IMR-90 (cell line): ENCODE measurements at regions not wholly inside any gene's neighbourhood (a gene's known extent, or its start where the extent isn't known, plus 50 kb on each side); places are given as distances from the start of the nearest gene placed in this dataset.

ENCODE experiments used
- ATAC-seq: fragments of 200-7000 bp; cut with Tn5 transposase; 2 replicates; pipeline ENCODE4 v1.9.1; 2020; ENCODE audit warnings: low read depth, mild to moderate bottlenecking, moderate library complexity
- BruUV-seq: library from RNA; stranded (reverse); fragments of 400-500 nt; replicated peaks from 2 replicates; lab custom pipeline; 2021; lab: Mats Ljungman, UMichigan
- CTCF ChIA-PET: fragments of 300-600 bp; formaldehyde crosslinking; extraction: SDS; loops from one replicate; lab custom pipeline; 2021; ENCODE audit warnings: antibody characterized with exemption; lab: Yijun Ruan, JAX
- POLR2A ChIA-PET: fragments of 300-600 bp; sonication (Branson Sonifier 250); formaldehyde crosslinking; loops from one replicate; lab custom pipeline; 2022; ENCODE audit warnings: antibody characterized with exemption; ENCODE audit not compliant: unreplicated experiment; lab: Charles Lee
- DNase-seq: peaks from one replicate; pipeline ENCODE4 v3.0.0; 2013
- H2AFZ ChIP-seq: replicated peaks from 2 replicates; pipeline ENCODE3; 2013; ENCODE audit warnings: low read length, mild to moderate bottlenecking; ENCODE audit not compliant: poor library complexity
- H2AK5ac ChIP-seq: 2 replicates; pipeline ENCODE4 v1.6.1; 2013; ENCODE audit warnings: low read depth, low read length, inconsistent platforms
- H2AK9ac ChIP-seq: replicated peaks from 2 replicates; pipeline ENCODE3; 2013; ENCODE audit warnings: mild to moderate bottlenecking, low read depth, low read length, moderate library complexity; ENCODE audit not compliant: poor library complexity
- H2BK120ac ChIP-seq: 2 replicates; pipeline ENCODE4 v1.6.1; 2013; ENCODE audit warnings: low read depth, low read length, inconsistent platforms
- H2BK15ac ChIP-seq: 3 replicates; pipeline ENCODE4 v1.6.1; 2013; ENCODE audit warnings: low read depth, low read length, inconsistent platforms
- H2BK20ac ChIP-seq: 2 replicates; pipeline ENCODE4 v1.6.1; 2013; ENCODE audit warnings: low read depth, mild to moderate bottlenecking, inconsistent platforms, low read length, moderate library complexity
- H2BK5ac ChIP-seq: 2 replicates; pipeline ENCODE4 v1.6.1; 2013; ENCODE audit warnings: mild to moderate bottlenecking, low read depth, low read length, inconsistent platforms; ENCODE audit not compliant: poor library complexity, severe bottlenecking
- H3K14ac ChIP-seq: replicated peaks from 2 replicates; pipeline ENCODE4 v1.6.1; 2013; ENCODE audit warnings: low read depth, low read length, inconsistent platforms
- H3K18ac ChIP-seq: 2 replicates; pipeline ENCODE4 v1.6.1; 2013; ENCODE audit warnings: low read depth, low read length, control low read depth
- H3K23ac ChIP-seq: 2 replicates; pipeline ENCODE4 v1.6.1; 2013; ENCODE audit warnings: low read depth, low read length, inconsistent platforms
- H3K27ac ChIP-seq: 2 replicates; pipeline ENCODE4 v1.5.1; 2013; ENCODE audit warnings: mild to moderate bottlenecking, control low read depth, low read length; ENCODE audit not compliant: insufficient read depth
- H3K27me3 ChIP-seq: 2 replicates; pipeline ENCODE4 v1.6.1; 2013; ENCODE audit warnings: low read length; ENCODE audit not compliant: control insufficient read depth, insufficient read depth
- H3K36me3 ChIP-seq: 2 replicates; pipeline ENCODE4 v1.6.1; 2013; ENCODE audit warnings: low read length, mixed read lengths; ENCODE audit not compliant: control insufficient read depth, insufficient read depth
- H3K4ac ChIP-seq: 2 replicates; pipeline ENCODE4 v1.6.1; 2013; ENCODE audit warnings: low read depth, low read length, inconsistent platforms
- H3K4me1 ChIP-seq: 2 replicates; pipeline ENCODE4 v1.6.1; 2013; ENCODE audit warnings: low read length, mixed read lengths; ENCODE audit not compliant: control insufficient read depth, insufficient read depth
- H3K4me2 ChIP-seq: 2 replicates; pipeline ENCODE4 v1.6.1; 2013; ENCODE audit warnings: low read depth, mild to moderate bottlenecking, control low read depth, low read length, moderate library complexity
- H3K4me3 ChIP-seq: 2 replicates; pipeline ENCODE4 v1.5.1; 2013; ENCODE audit warnings: low read depth, mild to moderate bottlenecking, control low read depth, low read length, moderate library complexity; ENCODE audit not compliant: insufficient read depth
- H3K56ac ChIP-seq: 2 replicates; pipeline ENCODE4 v1.6.1; 2013; ENCODE audit warnings: low read length, inconsistent platforms; ENCODE audit not compliant: insufficient read depth; ENCODE audit errors: extremely low read depth
- H3K79me1 ChIP-seq, 2 experiments: 2 replicates each; pipeline ENCODE4 v1.6.1; 2013; ENCODE audit warnings: low read length in 2 of 2, inconsistent platforms in 1 of 2, low read depth in 1 of 2
- H3K9ac ChIP-seq: 2 replicates; pipeline ENCODE4 v1.6.1; 2013; ENCODE audit warnings: low read depth, low read length, control low read depth
- H3K9me1 ChIP-seq: 2 replicates; pipeline ENCODE4 v1.6.1; 2013; ENCODE audit warnings: low read length, inconsistent platforms; ENCODE audit not compliant: insufficient read depth
- H3K9me3 ChIP-seq: 2 replicates; pipeline ENCODE4 v1.6.1; 2013; ENCODE audit warnings: low read length; ENCODE audit not compliant: control insufficient read depth, insufficient read depth
- H4K20me1 ChIP-seq: 2 replicates; pipeline ENCODE4 v1.6.1; 2013; ENCODE audit warnings: low read length, inconsistent platforms; ENCODE audit not compliant: insufficient read depth
- H4K5ac ChIP-seq: 2 replicates; pipeline ENCODE4 v1.6.1; 2013; ENCODE audit warnings: mild to moderate bottlenecking, low read depth, low read length, control low read depth
- H4K8ac ChIP-seq, 2 experiments: 2 replicates each; pipeline ENCODE4 v1.6.1; 2013; ENCODE audit warnings: low read depth in 2 of 2, low read length in 2 of 2, control low read depth in 1 of 2, inconsistent platforms in 1 of 2
- H4K91ac ChIP-seq: 2 replicates; pipeline ENCODE4 v1.6.1; 2013; ENCODE audit warnings: low read depth, low read length, inconsistent platforms; ENCODE audit not compliant: insufficient read depth
- BHLHE40 ChIP-seq: fragments of 150-350 bp; IDR thresholded peaks from 2 replicates; pipeline ENCODE4 v1.6.1; 2016; ENCODE audit warnings: mild to moderate bottlenecking, low read depth, low read length
- CEBPB ChIP-seq: IDR thresholded peaks from 2 replicates; pipeline ENCODE4 v1.6.1; 2012; ENCODE audit warnings: low read depth, low read length, improper control_type of control experiment
- CHD1 ChIP-seq: IDR thresholded peaks from 2 replicates; pipeline ENCODE4 v1.6.1; 2012; ENCODE audit warnings: low read depth, low read length, improper control_type of control experiment
- FOS ChIP-seq: fragments of 150-350 bp; IDR thresholded peaks from 2 replicates; pipeline ENCODE4 v1.6.1; 2016; ENCODE audit warnings: low read depth, low read length
- MAFK ChIP-seq: IDR thresholded peaks from 2 replicates; pipeline ENCODE4 v1.6.1; 2012; ENCODE audit warnings: low read depth, low read length, improper control_type of control experiment
- MAZ ChIP-seq: IDR thresholded peaks from 2 replicates; pipeline ENCODE4 v1.6.1; 2012; ENCODE audit warnings: low read depth, mild to moderate bottlenecking, low read length, improper control_type of control experiment, moderate library complexity, borderline replicate concordance
- MXI1 ChIP-seq: IDR thresholded peaks from 2 replicates; pipeline ENCODE4 v1.6.1; 2012; ENCODE audit warnings: low read depth, mild to moderate bottlenecking, low read length, moderate library complexity, borderline replicate concordance
- NFE2L2 ChIP-seq: fragments of 150-350 bp; IDR thresholded peaks from 2 replicates; pipeline ENCODE4 v1.6.1; 2016; ENCODE audit warnings: low read depth, mild to moderate bottlenecking, low read length
- POLR2A ChIP-seq: IDR thresholded peaks from 2 replicates; pipeline ENCODE4 v1.6.1; 2012; ENCODE audit warnings: mild to moderate bottlenecking, low read depth, low read length
- RAD21 ChIP-seq: IDR thresholded peaks from 2 replicates; pipeline ENCODE4 v1.6.1; 2012; ENCODE audit warnings: low read length, improper control_type of control experiment
- RCOR1 ChIP-seq: IDR thresholded peaks from 2 replicates; pipeline ENCODE4 v1.6.1; 2012; ENCODE audit warnings: mild to moderate bottlenecking, low read length, improper control_type of control experiment; ENCODE audit not compliant: insufficient replicate concordance
- RFX5 ChIP-seq: IDR thresholded peaks from 2 replicates; pipeline ENCODE4 v1.8.0; 2012; ENCODE audit warnings: low read depth, mild to moderate bottlenecking, low read length, moderate library complexity
- SMC3 ChIP-seq: fragments of 150-350 bp; IDR thresholded peaks from 2 replicates; pipeline ENCODE4 v1.6.1; 2016; ENCODE audit warnings: low read depth, mild to moderate bottlenecking, antibody characterized with exemption, low read length, moderate library complexity
- WGBS, 2 experiments: methylation state at CpG; one replicate each; pipeline versions ENCODE4 v1.1.5 to v1.1.7; 2013; ENCODE audit warnings: missing lambda C conversion rate in 2 of 2; ENCODE audit not compliant: insufficient read length in 1 of 2; ENCODE audit errors: extremely low coverage in 2 of 2; 5-methylcytosine and 5-hydroxymethylcytosine counted together
- dilution Hi-C: fragments of 300-500 bp; cut with HindIII; formaldehyde crosslinking; loops from one replicate; pipeline ENCODE4 v1.14.3; 2018; ENCODE audit warnings: low sequenced_read_pairs; ENCODE audit not compliant: unreplicated experiment
- in situ Hi-C: fragments of 300-500 bp; cut with MboI; formaldehyde crosslinking; loops from 3 replicates; pipeline ENCODE4 v1.14.3; 2019; ENCODE audit warnings: low sequenced_read_pairs, inconsistent platforms, mixed read lengths
- intact Hi-C: fragments of 100-400 bp; cut with micrococcal nuclease; formaldehyde crosslinking; loops from 2 replicates; pipeline ENCODE4 v1.10.0; 2022
- TF ChIP-seq, protein P1 (sequence below): fragments of 150-350 bp; IDR thresholded peaks from 2 replicates; pipeline ENCODE4 v1.6.1; 2016; ENCODE audit warnings: low read depth, mild to moderate bottlenecking, low read length, moderate library complexity, borderline replicate concordance
- TF ChIP-seq, protein P2 (sequence below): conservative IDR thresholded peaks from 2 replicates; pipeline ENCODE4 v1.5.1; 2012; ENCODE audit warnings: mild to moderate bottlenecking, low read depth, low read length, improper control_type of control experiment
- TF ChIP-seq, protein P3 (sequence below): fragments of 150-350 bp; IDR thresholded peaks from 2 replicates; pipeline ENCODE4 v1.6.1; 2017; ENCODE audit warnings: mild to moderate bottlenecking, antibody characterized with exemption, low read length, low read depth

DNA sequence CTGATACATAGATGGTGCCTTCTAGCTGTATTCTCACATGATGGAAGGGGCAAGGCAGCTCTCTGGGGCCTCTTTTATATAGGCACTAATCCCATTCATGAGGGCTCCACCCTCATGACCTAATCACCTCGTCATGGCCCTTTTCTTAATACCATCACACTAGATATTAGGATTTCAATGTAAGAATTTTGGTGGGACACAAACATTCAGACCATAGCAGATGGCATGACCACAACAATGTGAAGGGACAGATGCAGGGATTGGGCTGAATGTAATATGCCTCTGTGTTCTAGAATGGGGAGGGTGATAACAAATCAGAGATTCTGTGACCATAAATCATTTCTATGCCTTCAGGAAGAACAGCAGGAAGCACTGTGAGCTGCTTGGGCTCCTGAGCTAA is 145.8 kb downstream of the LCA5 start:
- no peak overlapping the region for H2AK9ac ChIP-seq
- CTCF ChIA-PET, result no interaction called here
- no peak overlapping the region for H3K4me2 ChIP-seq
- H3K14ac ChIP-seq, result no peak overlapping the region
- no peak overlapping the region for H4K5ac ChIP-seq
- H3K18ac ChIP-seq, result no peak overlapping the region
- no peak overlapping the region for H3K27ac ChIP-seq
- no peak overlapping the region for H2BK15ac ChIP-seq
- no peaks in the 10 kb centered on the region for H3K4me1 ChIP-seq
- H3K56ac ChIP-seq, result no peak overlapping the region
- H3K9ac ChIP-seq, result no peak overlapping the region
- no peak overlapping the region for H4K91ac ChIP-seq
- H3K79me1 ChIP-seq, result no peaks in the 10 kb centered on the region
- H3K36me3 ChIP-seq, result no peaks in the 10 kb centered on the region
- no peak overlapping the region for H2BK5ac ChIP-seq
- no peaks in the 10 kb centered on the region for H4K20me1 ChIP-seq
- H3K9me3 ChIP-seq, result no peaks in the 10 kb centered on the region
- no peak overlapping the region for H3K23ac ChIP-seq
- ATAC-seq (no peak), DNase-seq (no peak)
- no peak overlapping the region for H2AFZ ChIP-seq
- TF ChIP-seq POLR2A (no peak), SMC3 (no peak), CEBPB (no peak), CHD1 (no peak), RAD21 (no peak), FOS (no peak), NFE2L2 (no peak), RCOR1 (no peak), MXI1 (no peak), MAFK (no peak), BHLHE40 (no peak), MAZ (no peak), RFX5 (no peak)
- TF ChIP-seq, protein P1, sequence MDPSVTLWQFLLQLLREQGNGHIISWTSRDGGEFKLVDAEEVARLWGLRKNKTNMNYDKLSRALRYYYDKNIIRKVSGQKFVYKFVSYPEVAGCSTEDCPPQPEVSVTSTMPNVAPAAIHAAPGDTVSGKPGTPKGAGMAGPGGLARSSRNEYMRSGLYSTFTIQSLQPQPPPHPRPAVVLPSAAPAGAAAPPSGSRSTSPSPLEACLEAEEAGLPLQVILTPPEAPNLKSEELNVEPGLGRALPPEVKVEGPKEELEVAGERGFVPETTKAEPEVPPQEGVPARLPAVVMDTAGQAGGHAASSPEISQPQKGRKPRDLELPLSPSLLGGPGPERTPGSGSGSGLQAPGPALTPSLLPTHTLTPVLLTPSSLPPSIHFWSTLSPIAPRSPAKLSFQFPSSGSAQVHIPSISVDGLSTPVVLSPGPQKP, result no peak
- TF ChIP-seq, protein P2, sequence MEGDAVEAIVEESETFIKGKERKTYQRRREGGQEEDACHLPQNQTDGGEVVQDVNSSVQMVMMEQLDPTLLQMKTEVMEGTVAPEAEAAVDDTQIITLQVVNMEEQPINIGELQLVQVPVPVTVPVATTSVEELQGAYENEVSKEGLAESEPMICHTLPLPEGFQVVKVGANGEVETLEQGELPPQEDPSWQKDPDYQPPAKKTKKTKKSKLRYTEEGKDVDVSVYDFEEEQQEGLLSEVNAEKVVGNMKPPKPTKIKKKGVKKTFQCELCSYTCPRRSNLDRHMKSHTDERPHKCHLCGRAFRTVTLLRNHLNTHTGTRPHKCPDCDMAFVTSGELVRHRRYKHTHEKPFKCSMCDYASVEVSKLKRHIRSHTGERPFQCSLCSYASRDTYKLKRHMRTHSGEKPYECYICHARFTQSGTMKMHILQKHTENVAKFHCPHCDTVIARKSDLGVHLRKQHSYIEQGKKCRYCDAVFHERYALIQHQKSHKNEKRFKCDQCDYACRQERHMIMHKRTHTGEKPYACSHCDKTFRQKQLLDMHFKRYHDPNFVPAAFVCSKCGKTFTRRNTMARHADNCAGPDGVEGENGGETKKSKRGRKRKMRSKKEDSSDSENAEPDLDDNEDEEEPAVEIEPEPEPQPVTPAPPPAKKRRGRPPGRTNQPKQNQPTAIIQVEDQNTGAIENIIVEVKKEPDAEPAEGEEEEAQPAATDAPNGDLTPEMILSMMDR, result no peak
- TF ChIP-seq, protein P3, sequence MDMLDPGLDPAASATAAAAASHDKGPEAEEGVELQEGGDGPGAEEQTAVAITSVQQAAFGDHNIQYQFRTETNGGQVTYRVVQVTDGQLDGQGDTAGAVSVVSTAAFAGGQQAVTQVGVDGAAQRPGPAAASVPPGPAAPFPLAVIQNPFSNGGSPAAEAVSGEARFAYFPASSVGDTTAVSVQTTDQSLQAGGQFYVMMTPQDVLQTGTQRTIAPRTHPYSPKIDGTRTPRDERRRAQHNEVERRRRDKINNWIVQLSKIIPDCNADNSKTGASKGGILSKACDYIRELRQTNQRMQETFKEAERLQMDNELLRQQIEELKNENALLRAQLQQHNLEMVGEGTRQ, result no peak
- H3K4me3 ChIP-seq, result no peak overlapping the region
- no peak overlapping the region for H2AK5ac ChIP-seq
- H3K9me1 ChIP-seq, result no peaks in the 10 kb centered on the region
- intact Hi-C loops (no loop called here), dilution Hi-C loops (no loop called here), in situ Hi-C loops (no loop called here)
- BruUV-seq, result no TSS peak
- no CpG with 5 or more reads among the region's 1 CpG for WGBS, 2 experiments
- H4K8ac ChIP-seq, result no peak overlapping the region
- no peaks in the 10 kb centered on the region for H3K27me3 ChIP-seq
- no peak overlapping the region for H3K4ac ChIP-seq
- no peak overlapping the region for H2BK20ac ChIP-seq
- H2BK120ac ChIP-seq, result no peak overlapping the region
- POLR2A ChIA-PET, result no interaction called here
